H9 (cell line): ENCODE measurements at regions not wholly inside any gene's neighbourhood (a gene's known extent, or its start where the extent isn't known, plus 50 kb on each side); places are given as distances from the start of the nearest gene placed in this dataset.

Experiments used
- DNase-seq: peaks from one replicate; pipeline ENCODE4 v3.0.0-alpha.2; 2017
- H2AFZ ChIP-seq: one replicate; pipeline ENCODE4 v1.6.1; 2013; ENCODE audit warnings: mild to moderate bottlenecking, low read length, control low read depth, moderate library complexity
- H2AK5ac ChIP-seq: 2 replicates; pipeline ENCODE4 v1.6.1; 2013; ENCODE audit warnings: low read length, control low read depth, mixed read lengths; ENCODE audit not compliant: insufficient read length
- H2BK120ac ChIP-seq: one replicate; pipeline ENCODE4 v1.6.1; 2013; ENCODE audit warnings: low read depth, mild to moderate bottlenecking, low read length, control low read depth, inconsistent platforms; ENCODE audit not compliant: poor library complexity, severe bottlenecking
- H2BK12ac ChIP-seq: 2 replicates; pipeline ENCODE4 v1.6.1; 2013; ENCODE audit warnings: low read length, control low read depth, mixed read lengths, low read depth; ENCODE audit not compliant: insufficient read length
- H2BK15ac ChIP-seq: 2 replicates; pipeline ENCODE4 v1.6.1; 2013; ENCODE audit warnings: low read depth, low read length, control low read depth
- H2BK20ac ChIP-seq: one replicate; pipeline ENCODE4 v1.6.1; 2013; ENCODE audit warnings: low read depth, mild to moderate bottlenecking, low read length, control low read depth, inconsistent platforms; ENCODE audit not compliant: poor library complexity, severe bottlenecking
- H2BK5ac ChIP-seq: 2 replicates; pipeline ENCODE4 v1.6.1; 2013; ENCODE audit warnings: low read length, control low read depth, mixed read lengths; ENCODE audit not compliant: insufficient read length
- H3K14ac ChIP-seq: 2 replicates; pipeline ENCODE4 v1.6.1; 2013; ENCODE audit warnings: low read length, control low read depth; ENCODE audit not compliant: insufficient read depth
- H3K18ac ChIP-seq: 2 replicates; pipeline ENCODE4 v1.6.1; 2013; ENCODE audit warnings: low read depth, mild to moderate bottlenecking, mixed read lengths, low read length, control low read depth; ENCODE audit not compliant: insufficient read length
- H3K23ac ChIP-seq: 2 replicates; pipeline ENCODE4 v1.6.1; 2013; ENCODE audit warnings: low read length, control low read depth, mixed read lengths, low read depth; ENCODE audit not compliant: insufficient read length
- H3K23me2 ChIP-seq: 2 replicates; pipeline ENCODE4 v1.6.1; 2013; ENCODE audit warnings: low read depth, mild to moderate bottlenecking, mixed read lengths, low read length, control low read depth; ENCODE audit not compliant: insufficient read length, poor library complexity, severe bottlenecking
- H3K27ac ChIP-seq: 2 replicates; pipeline ENCODE4 v1.5.1; 2013; ENCODE audit warnings: low read length, control low read depth, mixed read lengths, low read depth; ENCODE audit not compliant: insufficient read length
- H3K27me3 ChIP-seq: 2 replicates; pipeline ENCODE4 v1.6.1; 2013; ENCODE audit warnings: low read length, control low read depth, inconsistent platforms; ENCODE audit not compliant: insufficient read depth
- H3K4ac ChIP-seq: 2 replicates; pipeline ENCODE4 v1.6.1; 2013; ENCODE audit warnings: low read depth, mild to moderate bottlenecking, control low read depth, inconsistent platforms, low read length, moderate library complexity
- H3K4me1 ChIP-seq: 2 replicates; pipeline ENCODE4 v1.6.1; 2013; ENCODE audit warnings: low read length, control low read depth, inconsistent platforms; ENCODE audit not compliant: insufficient read depth
- H3K4me2 ChIP-seq: 2 replicates; pipeline ENCODE4 v1.6.1; 2013; ENCODE audit warnings: low read length, control low read depth, mixed read lengths; ENCODE audit not compliant: insufficient read length, insufficient read depth
- H3K56ac ChIP-seq: 2 replicates; pipeline ENCODE4 v1.6.1; 2013; ENCODE audit warnings: low read depth, mild to moderate bottlenecking, mixed read lengths, low read length, control low read depth; ENCODE audit not compliant: insufficient read length
- H3K79me1 ChIP-seq: 2 replicates; pipeline ENCODE4 v1.6.1; 2013; ENCODE audit warnings: low read depth, mild to moderate bottlenecking, moderate library complexity, low read length, control low read depth, inconsistent platforms; ENCODE audit not compliant: insufficient read depth, poor library complexity, severe bottlenecking
- H3K79me2 ChIP-seq: 2 replicates; pipeline ENCODE4 v1.6.1; 2013; ENCODE audit warnings: low read length, control low read depth, inconsistent platforms; ENCODE audit not compliant: insufficient read depth
- H3K9ac ChIP-seq: 2 replicates; pipeline ENCODE4 v1.6.1; 2013; ENCODE audit warnings: low read length, control low read depth, mixed read lengths; ENCODE audit not compliant: insufficient read length; ENCODE audit errors: extremely low read depth
- H3K9me3 ChIP-seq: one replicate; pipeline ENCODE4 v1.6.1; 2013; ENCODE audit warnings: low read depth, low read length, inconsistent platforms; ENCODE audit not compliant: control insufficient read depth
- H3T11ph ChIP-seq: one replicate; pipeline ENCODE4 v1.6.1; 2013; ENCODE audit warnings: mild to moderate bottlenecking, low read length, control low read depth, inconsistent platforms
- H4K20me1 ChIP-seq: one replicate; pipeline ENCODE4 v1.6.1; 2013; ENCODE audit not compliant: control insufficient read depth, insufficient read length, insufficient read depth
- H4K5ac ChIP-seq: 2 replicates; pipeline ENCODE4 v1.6.1; 2013; ENCODE audit warnings: low read depth, mild to moderate bottlenecking, mixed read lengths, low read length, control low read depth; ENCODE audit not compliant: insufficient read length
- H4K8ac ChIP-seq: replicated peaks from 2 replicates; pipeline ENCODE4 v1.6.1; 2013; ENCODE audit warnings: low read length, control low read depth, mixed read lengths, low read depth; ENCODE audit not compliant: insufficient read length
- H4K91ac ChIP-seq: 2 replicates; pipeline ENCODE4 v1.6.1; 2013; ENCODE audit warnings: low read depth, mild to moderate bottlenecking, moderate library complexity, mixed read lengths, low read length, control low read depth; ENCODE audit not compliant: insufficient read length
- H3K27ac Mint-ChIP-seq, 3 experiments: 2 replicates in 2 of 3; 3 replicates in 1 of 3; pipeline ENCODE4 v1.8.0; 2020 to 2021; ENCODE audit warnings: mixed read lengths in 3 of 3, mild to moderate bottlenecking in 1 of 3, moderate library complexity in 1 of 3
- H3K27me3 Mint-ChIP-seq: 2 replicates; pipeline ENCODE4 v1.8.0; 2021; ENCODE audit warnings: low read depth, mild to moderate bottlenecking, moderate library complexity, mixed read lengths
- H3K36me3 Mint-ChIP-seq, 3 experiments: 2 replicates in 2 of 3; 3 replicates in 1 of 3; pipeline ENCODE4 v1.8.0; 2020 to 2021; ENCODE audit warnings: low read depth in 3 of 3, mixed read lengths in 3 of 3; ENCODE audit not compliant: insufficient read depth in 1 of 3
- H3K4me1 Mint-ChIP-seq, 2 experiments: 2 replicates each; pipeline ENCODE4 v1.8.0; 2020; ENCODE audit warnings: mixed read lengths in 2 of 2
- H3K4me3 Mint-ChIP-seq, 2 experiments: 2 replicates in 1 of 2; 3 replicates in 1 of 2; pipeline ENCODE4 v1.8.0; 2020 to 2021; ENCODE audit warnings: mild to moderate bottlenecking in 2 of 2, mixed read lengths in 2 of 2, moderate library complexity in 1 of 2
- H3K9me3 Mint-ChIP-seq, 2 experiments: 2 replicates in 1 of 2; 3 replicates in 1 of 2; pipeline ENCODE4 v1.8.0; 2020; ENCODE audit warnings: mild to moderate bottlenecking in 2 of 2, mixed read lengths in 2 of 2, moderate library complexity in 1 of 2
- WGBS: extraction: QIAGEN DNeasy Blood & Tissue Kit; methylation state at CpG from one replicate; pipeline ENCODE4 v1.1.7; 2013; ENCODE audit warnings: missing lambda C conversion rate, low lambda C conversion rate, mixed read lengths; ENCODE audit not compliant: insufficient read length; ENCODE audit errors: extremely low coverage; 5-methylcytosine and 5-hydroxymethylcytosine counted together
- TF ChIP-seq, protein P1 (sequence below): fragments of 200-600 bp; sonication (generic); conservative IDR thresholded peaks from 3 replicates; pipeline ENCODE4 v1.8.0; 2021; ENCODE audit warnings: antibody characterized with exemption, mild to moderate bottlenecking

DNA sequence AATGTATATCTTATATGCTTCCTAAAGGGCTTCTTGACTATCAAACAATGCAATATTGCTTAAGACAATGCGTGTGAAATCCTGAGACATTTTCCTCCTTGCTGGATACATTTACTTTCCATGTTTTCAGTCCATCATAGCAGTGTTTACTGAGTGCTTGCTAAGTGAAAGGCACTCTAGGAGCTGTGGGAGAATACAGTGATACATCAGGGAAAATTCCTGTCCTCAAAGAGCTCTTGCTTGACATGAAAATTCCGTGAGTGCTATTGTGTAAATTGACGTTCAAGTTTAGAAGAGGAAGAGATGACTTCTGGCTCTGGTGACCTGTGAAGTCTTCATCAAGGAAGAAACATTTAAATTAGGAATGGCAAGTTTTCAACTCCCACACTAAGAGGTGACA is 449.4 kb upstream of the SOX11 start:
- Histone ChIP-seq H3K23ac (no peak overlapping the region), H2BK12ac (no peak overlapping the region), H3K27me3 (no peaks in the 10 kb centered on the region), H4K5ac (no peak overlapping the region), H2AK5ac (no peak overlapping the region), H3K4ac (no peak overlapping the region), H2BK20ac (no peak overlapping the region), H3K14ac (no peak overlapping the region), H3K23me2 (no peaks in the 10 kb centered on the region), H3K9me3 (no peaks in the 10 kb centered on the region), H3K79me2 (no peaks in the 10 kb centered on the region), H2BK5ac (no peak overlapping the region), H2BK15ac (no peak overlapping the region), H3K18ac (no peak overlapping the region), H4K91ac (no peak overlapping the region), H2AFZ (no peak overlapping the region), H2BK120ac (no peak overlapping the region), H3K9ac (no peak overlapping the region), H3T11ph (no peak overlapping the region), H3K56ac (no peak overlapping the region), H3K79me1 (no peaks in the 10 kb centered on the region), H3K4me2 (no peak overlapping the region), H4K20me1 (no peaks in the 10 kb centered on the region), H3K27ac (no peak overlapping the region), H3K4me1 (no peaks in the 10 kb centered on the region), H4K8ac (no peak overlapping the region)
- no peak overlapping the region for H3K27ac Mint-ChIP-seq
- TF ChIP-seq, protein P1, sequence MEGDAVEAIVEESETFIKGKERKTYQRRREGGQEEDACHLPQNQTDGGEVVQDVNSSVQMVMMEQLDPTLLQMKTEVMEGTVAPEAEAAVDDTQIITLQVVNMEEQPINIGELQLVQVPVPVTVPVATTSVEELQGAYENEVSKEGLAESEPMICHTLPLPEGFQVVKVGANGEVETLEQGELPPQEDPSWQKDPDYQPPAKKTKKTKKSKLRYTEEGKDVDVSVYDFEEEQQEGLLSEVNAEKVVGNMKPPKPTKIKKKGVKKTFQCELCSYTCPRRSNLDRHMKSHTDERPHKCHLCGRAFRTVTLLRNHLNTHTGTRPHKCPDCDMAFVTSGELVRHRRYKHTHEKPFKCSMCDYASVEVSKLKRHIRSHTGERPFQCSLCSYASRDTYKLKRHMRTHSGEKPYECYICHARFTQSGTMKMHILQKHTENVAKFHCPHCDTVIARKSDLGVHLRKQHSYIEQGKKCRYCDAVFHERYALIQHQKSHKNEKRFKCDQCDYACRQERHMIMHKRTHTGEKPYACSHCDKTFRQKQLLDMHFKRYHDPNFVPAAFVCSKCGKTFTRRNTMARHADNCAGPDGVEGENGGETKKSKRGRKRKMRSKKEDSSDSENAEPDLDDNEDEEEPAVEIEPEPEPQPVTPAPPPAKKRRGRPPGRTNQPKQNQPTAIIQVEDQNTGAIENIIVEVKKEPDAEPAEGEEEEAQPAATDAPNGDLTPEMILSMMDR: no peak
- WGBS: no CpG with 5 or more reads among the region's 3 CpGs
- H3K27me3 Mint-ChIP-seq: no peaks in the 10 kb centered on the region
- no peak overlapping the region for H3K4me3 Mint-ChIP-seq
- H3K9me3 Mint-ChIP-seq: no peaks in the 10 kb centered on the region
- no peaks in the 10 kb centered on the region for H3K36me3 Mint-ChIP-seq
- peaks cover 0 to 3% of the 10 kb centered on the region in 2 experiments; a peak in 1 of 4 replicates for H3K4me1 Mint-ChIP-seq
- no peak for DNase-seq
